WTC11 (cell line): ENCODE measurements at regions not wholly inside any gene's neighbourhood (a gene's known extent, or its start where the extent isn't known, plus 50 kb on each side); places are given as distances from the start of the nearest gene placed in this dataset.
A peak's percentile ranks its signal among the peaks of the same experiment; 100 is the strongest.

Source experiments
- ATAC-seq: fragments of 200-7000 bp; cut with Tn5 transposase; 2 replicates; pipeline ENCODE4 v1.10.0; 2021; ENCODE audit warnings: mild to moderate bottlenecking, moderate library complexity
- CTCF ChIA-PET: fragments of 300-600 bp; sonication (Branson Sonifier 250); formaldehyde crosslinking; loops from one replicate; lab custom pipeline; 2021; ENCODE audit warnings: antibody characterized with exemption; lab: Charles Lee
- POLR2A ChIA-PET: fragments of 350-600 bp; sonication (Branson Sonifier 250); formaldehyde crosslinking; loops from one replicate; lab custom pipeline; 2021; ENCODE audit warnings: antibody characterized with exemption; lab: Charles Lee
- DNase-seq: peaks from one replicate; pipeline ENCODE4 v3.0.0; 2021; ENCODE audit warnings: low spot score
- H3K27ac Mint-ChIP-seq: 2 replicates; pipeline ENCODE4 v1.8.0; 2021; ENCODE audit warnings: mixed read lengths
- H3K27me3 Mint-ChIP-seq: 2 replicates; pipeline ENCODE4 v1.8.0; 2021; ENCODE audit warnings: low read depth, mild to moderate bottlenecking, moderate library complexity, mixed read lengths
- H3K36me3 Mint-ChIP-seq: 2 replicates; pipeline ENCODE4 v1.8.0; 2021; ENCODE audit warnings: mixed read lengths
- H3K4me1 Mint-ChIP-seq: 2 replicates; pipeline ENCODE4 v1.8.0; 2022; ENCODE audit warnings: mixed read lengths
- H3K4me3 Mint-ChIP-seq: 2 replicates; pipeline ENCODE4 v1.8.0; 2021; ENCODE audit warnings: mild to moderate bottlenecking, moderate library complexity, mixed read lengths
- H3K9me3 Mint-ChIP-seq: 2 replicates; pipeline ENCODE4 v1.8.0; 2021; ENCODE audit warnings: mixed read lengths
- AFF4 ChIP-seq: sonication (generic); formaldehyde crosslinking; IDR thresholded peaks from 2 replicates; pipeline ENCODE4 v1.8.1; 2023; ENCODE audit warnings: mild to moderate bottlenecking, missing genetic modification reagents, borderline replicate concordance
- ELF4 ChIP-seq: sonication (generic); formaldehyde crosslinking; IDR thresholded peaks from 2 replicates; pipeline ENCODE4 v1.8.1; 2022; ENCODE audit warnings: low read depth, mild to moderate bottlenecking, moderate library complexity, missing genetic modification reagents
- ESRRA ChIP-seq: sonication (generic); formaldehyde crosslinking; IDR thresholded peaks from 2 replicates; pipeline ENCODE4 v1.8.1; 2022; ENCODE audit warnings: mild to moderate bottlenecking, missing genetic modification reagents, borderline replicate concordance
- FOXK1 ChIP-seq: sonication (generic); formaldehyde crosslinking; IDR thresholded peaks from 2 replicates; pipeline ENCODE4 v1.8.0; 2022; ENCODE audit warnings: mild to moderate bottlenecking, moderate library complexity, missing genetic modification reagents
- GABPB1 ChIP-seq: sonication (generic); formaldehyde crosslinking; IDR thresholded peaks from 2 replicates; pipeline ENCODE4 v1.8.1; 2023; ENCODE audit warnings: mild to moderate bottlenecking, missing genetic modification reagents
- GRHL2 ChIP-seq: fragments of 250-450 bp; sonication (Bioruptor Pico); IDR thresholded peaks from 2 replicates; pipeline ENCODE4 v1.8.0; 2022; ENCODE audit warnings: mild to moderate bottlenecking, moderate library complexity; ENCODE audit not compliant: insufficient replicate concordance, severe bottlenecking
- HMGA2 ChIP-seq: fragments of 250-450 bp; sonication (Bioruptor Pico); IDR thresholded peaks from 2 replicates; pipeline ENCODE4 v1.4.0; 2021; ENCODE audit warnings: mild to moderate bottlenecking, moderate library complexity
- JAZF1 ChIP-seq: fragments of 250-450 bp; sonication (Bioruptor Pico); IDR thresholded peaks from 2 replicates; pipeline ENCODE4 v1.9.0; 2021; ENCODE audit warnings: moderate library complexity, mild to moderate bottlenecking, inconsistent platforms
- JUN ChIP-seq: sonication (generic); formaldehyde crosslinking; IDR thresholded peaks from 2 replicates; pipeline ENCODE4 v1.8.0; 2023; ENCODE audit warnings: mild to moderate bottlenecking, missing genetic modification reagents
- KAT7 ChIP-seq: sonication (generic); formaldehyde crosslinking; IDR thresholded peaks from 2 replicates; pipeline ENCODE4 v1.8.1; 2023; ENCODE audit warnings: missing genetic modification reagents, mild to moderate bottlenecking, borderline replicate concordance
- MXD4 ChIP-seq: fragments of 250-450 bp; sonication (Bioruptor Pico); IDR thresholded peaks from 2 replicates; pipeline ENCODE4 v1.8.0; 2021; ENCODE audit warnings: mild to moderate bottlenecking, moderate library complexity, borderline replicate concordance
- NFATC4 ChIP-seq: fragments of 250-450 bp; sonication (Bioruptor Pico); IDR thresholded peaks from 2 replicates; pipeline ENCODE4 v1.9.0; 2021; ENCODE audit warnings: mild to moderate bottlenecking
- NR2C2 ChIP-seq: sonication (generic); formaldehyde crosslinking; IDR thresholded peaks from 2 replicates; pipeline ENCODE4 v1.8.0; 2022; ENCODE audit warnings: mild to moderate bottlenecking, missing genetic modification reagents
- PREB ChIP-seq: sonication (generic); formaldehyde crosslinking; IDR thresholded peaks from 2 replicates; pipeline ENCODE4 v1.8.1; 2022; ENCODE audit warnings: mild to moderate bottlenecking, missing genetic modification reagents, moderate library complexity, borderline replicate concordance
- SMAD3 ChIP-seq: sonication (generic); formaldehyde crosslinking; IDR thresholded peaks from 2 replicates; pipeline ENCODE4 v1.8.0; 2022; ENCODE audit warnings: missing genetic modification reagents, mild to moderate bottlenecking, borderline replicate concordance
- STAT6 ChIP-seq: sonication (generic); formaldehyde crosslinking; conservative IDR thresholded peaks from 2 replicates; pipeline ENCODE4 v1.8.1; 2023; ENCODE audit warnings: mild to moderate bottlenecking, low read depth, missing genetic modification reagents, moderate library complexity
- TEAD1 ChIP-seq: sonication (generic); formaldehyde crosslinking; IDR thresholded peaks from 2 replicates; pipeline ENCODE4 v1.8.0; 2022; ENCODE audit warnings: mild to moderate bottlenecking, missing genetic modification reagents
- ZBTB21 ChIP-seq: sonication (generic); formaldehyde crosslinking; IDR thresholded peaks from 2 replicates; pipeline ENCODE4 v1.8.1; 2023; ENCODE audit warnings: mild to moderate bottlenecking, missing genetic modification reagents, borderline replicate concordance
- ZMAT4 ChIP-seq: fragments of 250-450 bp; sonication (Bioruptor Pico); IDR thresholded peaks from 2 replicates; pipeline ENCODE4 v1.9.0; 2021; ENCODE audit warnings: mild to moderate bottlenecking
- ZNF138 ChIP-seq: sonication (generic); formaldehyde crosslinking; conservative IDR thresholded peaks from 2 replicates; pipeline ENCODE4 v1.8.1; 2022; ENCODE audit warnings: mild to moderate bottlenecking, moderate library complexity, missing genetic modification reagents
- ZNF671 ChIP-seq: fragments of 250-450 bp; sonication (Bioruptor Pico); IDR thresholded peaks from 2 replicates; pipeline ENCODE4 v1.8.0; 2021; ENCODE audit warnings: mild to moderate bottlenecking

GRCh38 chr3:102586485-102586884, 151.7 kb downstream of the ZPLD1 start:
- peaks cover 7% of the 10 kb centered on the region for H3K9me3 Mint-ChIP-seq
- no peaks in the 10 kb centered on the region for H3K4me1 Mint-ChIP-seq
- H3K36me3 Mint-ChIP-seq = no peaks in the 10 kb centered on the region
- POLR2A ChIA-PET = no interaction called here
- CTCF ChIA-PET = no interaction called here
- no peak overlapping the region for H3K27ac Mint-ChIP-seq
- DNase-seq (no peak), ATAC-seq (no peak)
- H3K4me3 Mint-ChIP-seq = no peak overlapping the region
- TF ChIP-seq ZNF138 (CRISPR knock-in tag) (no peak), FOXK1 (no peak), MXD4 (CRISPR knock-in tag) (no peak), ZMAT4 (no peak), NR2C2 (CRISPR knock-in tag) (no peak), GABPB1 (CRISPR knock-in tag) (no peak), NFATC4 (CRISPR knock-in tag) (no peak)
- H3K27me3 Mint-ChIP-seq = no peaks in the 10 kb centered on the region

DNA sequence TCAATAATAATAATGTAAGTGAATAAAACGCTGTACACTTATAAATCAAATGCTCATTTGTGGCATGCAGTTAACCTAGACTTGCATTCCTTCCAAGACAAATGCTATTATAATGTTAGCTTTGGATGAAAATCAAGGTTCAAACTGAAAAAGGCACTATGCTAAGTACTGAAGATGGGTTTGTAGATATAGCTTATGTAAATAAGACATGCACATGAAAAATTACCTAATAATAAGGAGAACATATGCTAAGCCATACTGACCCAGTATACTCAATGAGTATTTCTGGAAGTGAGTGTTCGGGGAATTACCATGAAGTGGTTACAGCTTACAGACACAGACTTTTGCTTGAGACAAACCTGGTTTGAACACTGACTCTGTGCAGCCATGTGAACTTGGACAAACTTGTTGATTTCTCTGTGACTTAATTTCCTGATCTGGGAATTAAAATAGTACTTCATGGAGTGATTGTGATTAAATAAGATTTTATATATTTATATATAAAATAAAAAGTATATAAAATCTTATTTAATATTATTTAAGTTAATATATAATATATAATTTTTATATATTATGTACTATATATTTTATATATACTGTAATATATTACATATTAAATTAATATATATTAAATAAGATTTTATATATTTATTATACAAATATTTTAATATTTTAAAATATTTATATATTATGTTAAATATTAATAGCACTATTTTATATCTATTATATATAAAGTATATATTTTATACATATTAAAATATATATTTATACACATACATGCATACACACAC, 159.2 kb downstream of the ZPLD1 start:
- no peaks in the 10 kb centered on the region for H3K36me3 Mint-ChIP-seq
- DNase-seq = no peak
- peaks cover 26% of the 10 kb centered on the region for H3K9me3 Mint-ChIP-seq
- POLR2A ChIA-PET = no interaction called here
- CTCF ChIA-PET = no interaction called here
- no peak overlapping the region for H3K27ac Mint-ChIP-seq
- TF ChIP-seq HMGA2 (CRISPR knock-in tag) (peak; percentile 91; the same call in 1 of the 2 replicates), PREB (CRISPR knock-in tag) (no peak)
- TF ChIP-seq, all 79 proteins: peak for 1
- no peak overlapping the region for H3K4me3 Mint-ChIP-seq
- H3K27me3 Mint-ChIP-seq = no peaks in the 10 kb centered on the region
- no peak for ATAC-seq
- H3K4me1 Mint-ChIP-seq = peaks cover 7% of the 10 kb centered on the region

DNA sequence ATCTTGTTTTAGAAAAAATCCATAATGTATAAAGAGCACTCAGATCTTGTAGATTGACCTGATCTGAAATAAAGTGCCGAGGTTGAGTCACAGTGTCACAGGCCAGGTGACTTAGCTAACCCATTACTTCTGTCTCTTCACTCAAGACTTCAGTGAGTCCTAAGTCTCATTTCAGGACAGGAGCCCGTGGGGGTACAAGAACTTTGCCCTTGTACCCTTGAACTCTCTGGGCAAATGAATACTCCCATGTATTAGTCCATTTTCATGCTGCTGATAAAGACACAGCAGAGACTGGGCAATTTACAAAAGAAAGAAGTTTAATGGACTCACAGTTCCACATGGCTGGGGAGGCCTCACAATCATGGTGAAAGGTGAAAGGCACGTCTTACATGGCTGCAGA, 160.2 kb downstream of the ZPLD1 start:
- peaks cover 7% of the 10 kb centered on the region for H3K4me1 Mint-ChIP-seq
- no peaks in the 10 kb centered on the region for H3K27me3 Mint-ChIP-seq
- DNase-seq = no peak
- no peak for TF ChIP-seq TEAD1 (CRISPR knock-in tag)
- no peak for TF ChIP-seq ZNF671
- TF ChIP-seq KAT7 (CRISPR knock-in tag) = no peak
- no peak for TF ChIP-seq NR2C2 (CRISPR knock-in tag)
- no peak for TF ChIP-seq JUN (CRISPR knock-in tag)
- TF ChIP-seq ESRRA (CRISPR knock-in tag) = no peak
- no peak for TF ChIP-seq ELF4
- no peak for TF ChIP-seq ZBTB21
- TF ChIP-seq GRHL2 = no peak
- no peak for TF ChIP-seq JAZF1 (CRISPR knock-in tag)
- TF ChIP-seq SMAD3 = no peak
- no peak for TF ChIP-seq AFF4 (CRISPR knock-in tag)
- TF ChIP-seq STAT6 (CRISPR knock-in tag) = no peak
- ATAC-seq = no peak
- H3K27ac Mint-ChIP-seq = no peak overlapping the region
- ChIA-PET CTCF (no interaction called here), POLR2A (no interaction called here)
- no peaks in the 10 kb centered on the region for H3K36me3 Mint-ChIP-seq
- peaks cover 26% of the 10 kb centered on the region for H3K9me3 Mint-ChIP-seq
- H3K4me3 Mint-ChIP-seq = no peak overlapping the region
